Karpas-422 (cell line): ENCODE measurements at regions not wholly inside any gene's neighbourhood (a gene's known extent, or its start where the extent isn't known, plus 50 kb on each side); places are given as distances from the start of the nearest gene placed in this dataset.

Source experiments
- DNase-seq: peaks from one replicate; pipeline ENCODE4 v3.0.0-alpha.2; 2015
- H2AFZ ChIP-seq: fragments of 200-600 bp; sonication (generic); 2 replicates; pipeline ENCODE4 v1.6.1; 2014; ENCODE audit warnings: antibody characterized with exemption, low read length, mixed read lengths
- H3K27ac ChIP-seq: fragments of 200-600 bp; sonication (generic); 2 replicates; pipeline ENCODE4 v1.5.1; 2014; ENCODE audit warnings: mild to moderate bottlenecking, low read length, moderate library complexity
- H3K27me3 ChIP-seq: fragments of 200-600 bp; sonication (generic); 2 replicates; pipeline ENCODE4 v1.6.1; 2014; ENCODE audit warnings: low read length, mixed read lengths
- H3K36me3 ChIP-seq: fragments of 200-600 bp; sonication (generic); 2 replicates; pipeline ENCODE4 v1.6.1; 2014; ENCODE audit warnings: low read length, mixed read lengths; ENCODE audit not compliant: insufficient read depth
- H3K4me1 ChIP-seq: fragments of 200-600 bp; sonication (generic); 2 replicates; pipeline ENCODE4 v1.6.1; 2014; ENCODE audit warnings: mild to moderate bottlenecking, low read length, mixed read lengths
- H3K4me2 ChIP-seq: fragments of 200-600 bp; sonication (generic); 2 replicates; pipeline ENCODE4 v1.6.1; 2014; ENCODE audit warnings: low read length, low read depth, mild to moderate bottlenecking; ENCODE audit not compliant: poor library complexity, severe bottlenecking
- H3K4me3 ChIP-seq: fragments of 200-600 bp; sonication (generic); 2 replicates; pipeline ENCODE4 v1.5.1; 2014; ENCODE audit warnings: mild to moderate bottlenecking, antibody characterized with exemption, low read length, mixed read lengths
- H3K79me2 ChIP-seq: fragments of 200-600 bp; sonication (generic); 2 replicates; pipeline ENCODE4 v1.6.1; 2014; ENCODE audit warnings: mild to moderate bottlenecking, low read length, mixed read lengths
- H3K9ac ChIP-seq: fragments of 200-600 bp; sonication (generic); 2 replicates; pipeline ENCODE4 v1.6.0; 2014; ENCODE audit warnings: low read length
- H3K9me2 ChIP-seq: fragments of 200-600 bp; sonication (generic), shearing (Covaris generic); replicated peaks from 2 replicates; pipeline ENCODE4 v1.6.0; 2014; ENCODE audit warnings: mild to moderate bottlenecking, low read length, moderate library complexity; ENCODE audit not compliant: insufficient read depth
- H3K9me3 ChIP-seq: fragments of 300-700, 200-600 bp; sonication (generic); 2 replicates; pipeline ENCODE4 v1.6.1; 2014; ENCODE audit warnings: low read length, mixed read lengths
- H4K20me1 ChIP-seq: fragments of 200-600 bp; sonication (generic); 2 replicates; pipeline ENCODE4 v1.6.1; 2014; ENCODE audit warnings: mild to moderate bottlenecking, antibody characterized with exemption, low read length, low read depth; ENCODE audit not compliant: insufficient read depth

DNA sequence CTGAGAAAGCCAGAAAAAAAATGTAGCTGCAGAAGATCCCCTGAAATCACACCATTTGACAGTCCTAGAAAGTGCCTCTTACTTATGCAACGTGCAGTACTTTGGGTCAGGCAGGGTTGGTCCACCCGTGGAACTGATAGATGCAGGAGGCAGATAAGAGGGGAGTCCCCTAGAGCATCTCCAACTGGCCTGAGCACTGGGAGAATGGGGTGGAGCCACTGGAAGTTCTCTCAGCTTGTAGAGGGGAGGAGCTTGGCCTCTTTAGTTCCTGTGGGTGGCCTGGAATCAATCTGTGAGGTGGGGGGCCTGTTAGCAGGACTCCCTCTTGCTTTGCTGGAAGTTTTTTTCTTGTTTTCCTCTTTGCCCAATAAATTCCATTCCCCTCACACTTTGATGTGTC lies 335.7 kb upstream of the NCAM2 start:
- Histone ChIP-seq H3K4me3 (no peak overlapping the region), H4K20me1 (no peaks in the 10 kb centered on the region), H3K4me1 (no peaks in the 10 kb centered on the region), H3K4me2 (no peak overlapping the region), H3K9me2 (no peaks in the 10 kb centered on the region), H3K36me3 (no peaks in the 10 kb centered on the region), H3K27ac (no peak overlapping the region), H3K79me2 (no peaks in the 10 kb centered on the region), H3K9me3 (no peaks in the 10 kb centered on the region; the same call in 1 of the 2 replicates), H2AFZ (no peak overlapping the region), H3K27me3 (no peaks in the 10 kb centered on the region), H3K9ac (no peak overlapping the region)
- DNase-seq: no peak

DNA sequence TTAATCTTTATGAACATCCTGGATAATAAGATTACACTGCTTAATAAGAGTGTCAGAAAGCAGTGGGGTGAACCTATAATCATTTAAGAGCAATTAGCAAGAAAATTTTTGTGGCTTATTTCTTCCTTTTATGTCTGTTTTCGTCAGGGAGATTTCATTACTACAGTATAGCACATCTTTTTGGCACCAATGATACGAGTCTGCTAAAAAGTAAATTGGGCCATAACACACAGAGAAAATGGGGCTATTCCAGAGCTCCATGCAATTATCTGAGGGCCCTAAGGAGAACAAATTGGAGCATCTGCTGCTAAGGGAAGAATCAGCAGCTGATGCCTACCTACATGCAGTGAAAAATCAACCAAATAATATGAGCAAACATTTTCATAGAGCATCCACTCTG lies 330.3 kb upstream of the NCAM2 start:
- no peak overlapping the region for H2AFZ ChIP-seq

GRCh38 chr21:20685475-20685874 lies 312.7 kb upstream of the NCAM2 start:
- no peaks in the 10 kb centered on the region for H3K9me2 ChIP-seq
- no peaks in the 10 kb centered on the region for H3K9me3 ChIP-seq
- no peaks in the 10 kb centered on the region for H3K36me3 ChIP-seq
- no peaks in the 10 kb centered on the region for H3K79me2 ChIP-seq
- no peaks in the 10 kb centered on the region for H3K4me1 ChIP-seq
- no peaks in the 10 kb centered on the region for H4K20me1 ChIP-seq
- no peaks in the 10 kb centered on the region for H3K27me3 ChIP-seq
- no peak overlapping the region for H3K9ac ChIP-seq
- H3K27ac ChIP-seq: no peak overlapping the region
- no peak overlapping the region for H3K4me3 ChIP-seq
- no peak overlapping the region for H2AFZ ChIP-seq
- no peak overlapping the region for H3K4me2 ChIP-seq
- no peak for DNase-seq

More for the DNA sequence above, 330.3 kb upstream of the NCAM2 start:
- Histone ChIP-seq H3K9me2 (no peaks in the 10 kb centered on the region), H3K4me2 (no peak overlapping the region), H3K4me1 (no peaks in the 10 kb centered on the region), H3K36me3 (no peaks in the 10 kb centered on the region), H3K9ac (no peak overlapping the region), H4K20me1 (no peaks in the 10 kb centered on the region), H3K9me3 (no peaks in the 10 kb centered on the region), H3K27ac (no peak overlapping the region), H3K27me3 (no peaks in the 10 kb centered on the region), H3K4me3 (no peak overlapping the region), H3K79me2 (no peaks in the 10 kb centered on the region)
- no peak for DNase-seq

DNA sequence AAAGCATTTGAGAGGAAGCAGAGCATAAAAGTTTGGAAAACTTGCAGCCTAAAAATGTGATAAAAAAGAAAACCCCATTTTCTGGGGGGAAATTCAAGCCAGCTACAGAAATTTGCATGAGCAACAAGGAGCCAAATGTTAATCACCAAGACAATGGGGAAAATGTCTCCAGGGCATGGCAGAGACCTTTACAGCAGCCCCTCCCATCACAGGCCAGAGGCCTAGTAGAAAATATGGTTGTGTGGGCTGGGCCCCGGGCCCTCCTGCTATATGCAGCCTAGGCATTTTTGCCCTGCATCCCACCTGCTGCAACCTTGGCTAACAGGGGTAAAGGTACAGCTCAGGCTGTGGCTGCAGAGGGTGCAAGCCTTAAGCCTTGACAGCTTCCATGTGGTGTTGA lies 299.6 kb upstream of the NCAM2 start:
- Histone ChIP-seq H3K9me3 (no peaks in the 10 kb centered on the region), H3K4me1 (no peaks in the 10 kb centered on the region), H3K27me3 (no peaks in the 10 kb centered on the region), H3K27ac (no peak overlapping the region), H3K9ac (no peak overlapping the region), H3K36me3 (no peaks in the 10 kb centered on the region), H3K9me2 (no peaks in the 10 kb centered on the region), H2AFZ (no peak overlapping the region), H4K20me1 (no peaks in the 10 kb centered on the region), H3K4me3 (no peak overlapping the region), H3K79me2 (no peaks in the 10 kb centered on the region), H3K4me2 (no peak overlapping the region)
- DNase-seq: no peak

DNA sequence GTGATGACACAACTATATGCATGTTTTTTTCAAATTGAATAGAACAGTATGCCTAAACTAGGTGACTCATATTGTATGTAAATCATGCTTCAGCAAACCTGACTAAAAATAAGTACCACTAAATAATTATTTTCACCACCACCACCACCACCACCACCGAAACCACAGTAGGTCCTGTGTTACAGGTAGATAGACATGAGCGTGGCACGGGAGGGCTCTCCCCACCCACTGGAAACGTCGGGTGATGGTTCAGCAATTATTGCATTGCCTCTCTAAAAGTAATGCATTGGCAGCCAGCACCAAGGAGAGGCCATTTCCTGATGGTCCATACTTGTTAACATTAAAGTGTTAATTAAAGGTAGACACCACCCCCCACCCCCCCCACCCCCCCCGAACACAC lies 297.0 kb upstream of the NCAM2 start:
- no peaks in the 10 kb centered on the region for H3K9me2 ChIP-seq
- H3K9ac ChIP-seq: no peak overlapping the region
- no peak overlapping the region for H3K4me2 ChIP-seq
- no peaks in the 10 kb centered on the region for H3K79me2 ChIP-seq
- DNase-seq: no peak
- no peak overlapping the region for H3K4me3 ChIP-seq
- H4K20me1 ChIP-seq: no peaks in the 10 kb centered on the region
- H3K27me3 ChIP-seq: no peaks in the 10 kb centered on the region
- no peaks in the 10 kb centered on the region for H3K36me3 ChIP-seq
- H3K9me3 ChIP-seq: no peaks in the 10 kb centered on the region
- no peak overlapping the region for H2AFZ ChIP-seq
- H3K27ac ChIP-seq: no peak overlapping the region
- no peaks in the 10 kb centered on the region for H3K4me1 ChIP-seq

DNA sequence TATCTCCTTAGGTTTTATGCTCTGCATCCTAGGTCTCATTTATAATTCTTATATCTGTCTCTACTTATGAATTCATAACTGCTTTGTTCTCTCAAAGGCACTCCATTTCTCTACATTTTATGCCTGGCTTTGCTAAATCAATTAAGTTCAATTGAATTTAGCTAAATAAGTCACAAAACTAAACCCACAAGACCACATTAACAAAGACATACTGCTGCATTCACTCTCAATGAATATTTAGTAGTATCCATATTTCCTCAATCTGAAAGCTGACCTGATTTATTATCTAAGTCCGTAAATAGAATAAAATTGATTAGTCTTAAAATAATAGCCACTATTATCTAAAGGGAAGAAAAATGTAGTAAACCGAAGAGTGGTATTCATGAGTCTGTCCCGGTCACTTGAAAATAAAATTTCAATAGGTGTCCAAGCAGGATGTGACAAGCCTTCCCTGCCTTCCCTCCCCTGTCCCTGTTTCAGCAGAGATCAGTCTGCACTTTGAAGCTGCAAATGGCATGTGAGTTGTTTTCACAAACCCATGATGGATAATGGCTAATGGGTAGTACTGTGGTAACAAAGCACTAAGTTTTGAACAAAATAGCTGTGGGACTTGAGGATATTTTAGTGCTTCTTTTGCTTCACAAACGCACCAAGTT lies 295.0 kb upstream of the NCAM2 start:
- Histone ChIP-seq H3K9me3 (no peaks in the 10 kb centered on the region), H3K36me3 (no peaks in the 10 kb centered on the region), H3K9me2 (no peaks in the 10 kb centered on the region), H2AFZ (no peak overlapping the region), H3K27ac (no peak overlapping the region), H3K27me3 (no peaks in the 10 kb centered on the region), H3K79me2 (no peaks in the 10 kb centered on the region), H3K4me3 (no peak overlapping the region), H4K20me1 (no peaks in the 10 kb centered on the region), H3K4me2 (no peak overlapping the region), H3K4me1 (no peaks in the 10 kb centered on the region), H3K9ac (no peak overlapping the region)
- no peak for DNase-seq

- Histone ChIP-seq H3K27me3 (no peaks in the 10 kb centered on the region), H4K20me1 (no peaks in the 10 kb centered on the region), H3K4me3 (no peak overlapping the region), H3K9ac (no peak overlapping the region), H3K79me2 (no peaks in the 10 kb centered on the region), H3K9me3 (no peaks in the 10 kb centered on the region), H3K27ac (no peak overlapping the region), H3K4me2 (no peak overlapping the region), H3K4me1 (no peaks in the 10 kb centered on the region), H2AFZ (no peak overlapping the region), H3K36me3 (no peaks in the 10 kb centered on the region), H3K9me2 (no peaks in the 10 kb centered on the region)
- no peak for DNase-seq
Observed at GRCh38 chr21:20720623-20721022, 277.6 kb upstream of the NCAM2 start.

GRCh38 chr21:20721151-20721550 lies 277.1 kb upstream of the NCAM2 start:
- Histone ChIP-seq H3K9ac (no peak overlapping the region), H3K27ac (no peak overlapping the region), H3K9me3 (no peaks in the 10 kb centered on the region), H3K79me2 (no peaks in the 10 kb centered on the region), H3K4me3 (no peak overlapping the region), H3K4me2 (no peak overlapping the region), H3K4me1 (no peaks in the 10 kb centered on the region), H3K27me3 (no peaks in the 10 kb centered on the region), H3K36me3 (no peaks in the 10 kb centered on the region), H3K9me2 (no peaks in the 10 kb centered on the region), H4K20me1 (no peaks in the 10 kb centered on the region), H2AFZ (no peak overlapping the region)
- no peak for DNase-seq

- Histone ChIP-seq H3K4me1 (no peaks in the 10 kb centered on the region), H3K9ac (no peak overlapping the region), H2AFZ (no peak overlapping the region), H3K79me2 (no peaks in the 10 kb centered on the region), H3K9me3 (no peaks in the 10 kb centered on the region), H4K20me1 (no peaks in the 10 kb centered on the region), H3K36me3 (no peaks in the 10 kb centered on the region), H3K9me2 (no peaks in the 10 kb centered on the region), H3K27me3 (no peaks in the 10 kb centered on the region), H3K4me3 (no peak overlapping the region), H3K4me2 (no peak overlapping the region), H3K27ac (no peak overlapping the region)
- DNase-seq: no peak
Observed at GRCh38 chr21:20728691-20729090, 269.5 kb upstream of the NCAM2 start.
